Ovary (tissue), 3 donors: ENCODE measurements at regions not wholly inside any gene's neighbourhood (a gene's known extent, or its start where the extent isn't known, plus 50 kb on each side); places are given as distances from the start of the nearest gene placed in this dataset.

Experiments used
- CTCF ChIP-seq, 3 donors: fragments of 450-650 bp in 2 of 3; fragments of 200-600 bp in 1 of 3; IDR thresholded peaks; one replicate each; pipeline versions ENCODE4 v1.5.1 to v1.8.0; 2016 to 2022; ENCODE audit warnings: antibody characterized with exemption in 3 of 3, mild to moderate bottlenecking in 1 of 3
- EP300 ChIP-seq: sonication (generic); formaldehyde crosslinking; IDR thresholded peaks from one replicate; pipeline ENCODE4 v1.6.1; 2017; ENCODE audit warnings: antibody characterized with exemption
- POLR2A ChIP-seq: fragments of 450-650 bp; IDR thresholded peaks from one replicate; pipeline ENCODE4 v1.6.1; 2017; ENCODE audit warnings: antibody characterized with exemption, mild to moderate bottlenecking, moderate library complexity
- donor health status: DM: no; HTN: no; CAD: no.

DNA sequence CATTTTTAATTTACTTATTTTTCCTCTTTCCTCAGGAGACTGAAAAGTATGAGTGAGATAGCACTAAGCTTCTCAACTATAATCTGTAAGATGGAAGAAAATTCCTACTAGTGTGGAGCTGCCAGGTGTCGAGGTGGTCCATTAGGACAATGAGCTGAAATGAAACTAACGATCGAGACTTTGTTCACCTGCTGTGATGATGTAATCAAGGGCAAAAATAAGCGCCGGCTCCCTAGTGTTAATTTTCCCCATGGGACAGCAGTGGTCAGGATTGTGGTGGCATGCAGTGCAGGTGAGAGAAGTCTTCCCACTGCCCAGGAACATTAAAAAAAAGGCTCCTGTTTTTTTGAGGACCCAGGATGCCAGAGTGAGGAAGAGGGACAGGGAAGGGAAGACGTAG, 859.1 kb upstream of the GCFC2 start:
- TF ChIP-seq CTCF (IDR thresholded peaks at IDR 0.05) (no peak), EP300 (no peak), POLR2A (no peak)
